ENCODE measurements at regions not wholly inside any gene's neighbourhood (a gene's known extent, or its start where the extent isn't known, plus 50 kb on each side); places are given as distances from the start of the nearest gene placed in this dataset.
A peak's percentile ranks its signal among the peaks of the same experiment; 100 is the strongest.

DNA sequence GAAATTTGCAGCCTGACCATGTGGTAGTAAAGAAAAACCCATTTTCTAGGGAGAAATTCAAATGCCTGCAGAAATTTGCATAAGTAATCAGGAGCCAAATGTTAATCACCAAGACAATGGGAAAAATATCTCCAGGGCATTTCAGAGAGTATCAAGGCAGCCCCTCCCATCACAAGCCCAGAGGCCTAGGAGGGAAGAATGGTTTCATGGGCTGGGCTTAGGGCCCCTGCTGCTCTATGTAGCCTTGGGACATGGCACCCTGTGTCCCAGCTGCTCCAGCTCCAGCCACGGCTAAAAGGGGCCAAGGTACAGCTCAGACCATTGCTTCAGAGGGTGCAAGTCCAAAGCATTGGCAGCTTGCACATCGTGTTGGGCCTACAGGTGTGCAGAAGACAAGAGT is 117.2 kb upstream of the RALGAPA2 start:
- Histone ChIP-seq H3K36me3 (no peaks in the 10 kb centered on the region), H3K4me3 (no peak overlapping the region), H3K4me1 (peaks cover 0 to 7% (median 0%) of the 10 kb centered on the region in 9 donors), H3K27ac (no peak overlapping the region), H3K9me3 (no peaks in the 10 kb centered on the region), H3K27me3 (peaks cover 0 to 24% (median 15%) of the 10 kb centered on the region in 7 donors)
- no peak for DNase-seq
- 84 to 91% methylated on average over 2 of the region's 2 CpGs for WGBS, 2 donors
- TF ChIP-seq, protein P1, sequence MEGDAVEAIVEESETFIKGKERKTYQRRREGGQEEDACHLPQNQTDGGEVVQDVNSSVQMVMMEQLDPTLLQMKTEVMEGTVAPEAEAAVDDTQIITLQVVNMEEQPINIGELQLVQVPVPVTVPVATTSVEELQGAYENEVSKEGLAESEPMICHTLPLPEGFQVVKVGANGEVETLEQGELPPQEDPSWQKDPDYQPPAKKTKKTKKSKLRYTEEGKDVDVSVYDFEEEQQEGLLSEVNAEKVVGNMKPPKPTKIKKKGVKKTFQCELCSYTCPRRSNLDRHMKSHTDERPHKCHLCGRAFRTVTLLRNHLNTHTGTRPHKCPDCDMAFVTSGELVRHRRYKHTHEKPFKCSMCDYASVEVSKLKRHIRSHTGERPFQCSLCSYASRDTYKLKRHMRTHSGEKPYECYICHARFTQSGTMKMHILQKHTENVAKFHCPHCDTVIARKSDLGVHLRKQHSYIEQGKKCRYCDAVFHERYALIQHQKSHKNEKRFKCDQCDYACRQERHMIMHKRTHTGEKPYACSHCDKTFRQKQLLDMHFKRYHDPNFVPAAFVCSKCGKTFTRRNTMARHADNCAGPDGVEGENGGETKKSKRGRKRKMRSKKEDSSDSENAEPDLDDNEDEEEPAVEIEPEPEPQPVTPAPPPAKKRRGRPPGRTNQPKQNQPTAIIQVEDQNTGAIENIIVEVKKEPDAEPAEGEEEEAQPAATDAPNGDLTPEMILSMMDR (IDR thresholded peaks at IDR 0.05): no peak
- intact Hi-C loops (cut with DNase I): loop anchor here in 7 of 10 donors (10.0 kb wide), 8 partner anchors 65 to 785 kb away; partner anchors contain the start of gene RALGAPA2 (in 1 of the 7)
- ATAC-seq: no peak

DNA sequence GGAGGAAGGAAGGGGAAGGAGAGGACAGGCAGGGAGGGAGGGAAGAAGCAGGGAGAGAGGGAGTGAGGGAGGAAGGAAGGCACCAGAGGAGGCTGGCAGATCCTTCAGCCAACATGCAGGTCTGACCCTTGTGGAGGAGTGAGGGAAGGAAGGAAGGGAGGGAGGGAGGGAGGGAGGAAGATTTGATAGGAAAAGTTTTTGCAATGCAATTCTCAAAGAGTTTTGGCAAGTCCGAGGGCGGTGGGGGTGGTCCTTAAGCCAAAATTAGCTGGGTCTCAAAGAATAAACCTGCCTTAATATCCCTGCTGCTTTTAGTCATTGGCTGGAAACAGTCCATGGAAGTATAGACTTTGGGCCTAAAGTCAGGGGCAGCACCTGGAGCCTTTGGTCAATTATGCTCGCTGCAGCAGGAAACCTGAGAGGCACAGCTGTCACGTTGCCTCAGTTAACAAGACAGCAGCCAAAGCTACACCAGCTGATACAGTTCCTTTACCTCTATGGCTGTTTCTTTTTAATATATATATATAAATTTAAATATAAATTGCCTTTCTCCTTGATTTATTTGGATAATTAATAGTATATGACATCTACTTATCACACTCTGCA is 115.7 kb upstream of the RALGAPA2 start:
- no peak overlapping the region for H3K27ac ChIP-seq
- no peak overlapping the region for H3K4me3 ChIP-seq
- WGBS, 2 donors: 64 to 77% methylated on average over 4 of the region's 4 CpGs
- intact Hi-C loops (cut with DNase I): loop anchor here in 5 of 10 donors (2.0 to 10.0 kb wide), 5 partner anchors 63 to 233 kb away; partner anchors contain the start of gene RALGAPA2 (in 1 of the 5)
- no peak for DNase-seq
- H3K9me3 ChIP-seq: no peaks in the 10 kb centered on the region
- ATAC-seq: no peak
- peaks cover 0 to 17% (median 11%) of the 10 kb centered on the region in 7 donors for H3K27me3 ChIP-seq
- H3K36me3 ChIP-seq: no peaks in the 10 kb centered on the region
- peaks cover 0 to 10% (median 0%) of the 10 kb centered on the region in 9 donors for H3K4me1 ChIP-seq
- TF ChIP-seq, protein P1 (IDR thresholded peaks at IDR 0.05): no peak

DNA sequence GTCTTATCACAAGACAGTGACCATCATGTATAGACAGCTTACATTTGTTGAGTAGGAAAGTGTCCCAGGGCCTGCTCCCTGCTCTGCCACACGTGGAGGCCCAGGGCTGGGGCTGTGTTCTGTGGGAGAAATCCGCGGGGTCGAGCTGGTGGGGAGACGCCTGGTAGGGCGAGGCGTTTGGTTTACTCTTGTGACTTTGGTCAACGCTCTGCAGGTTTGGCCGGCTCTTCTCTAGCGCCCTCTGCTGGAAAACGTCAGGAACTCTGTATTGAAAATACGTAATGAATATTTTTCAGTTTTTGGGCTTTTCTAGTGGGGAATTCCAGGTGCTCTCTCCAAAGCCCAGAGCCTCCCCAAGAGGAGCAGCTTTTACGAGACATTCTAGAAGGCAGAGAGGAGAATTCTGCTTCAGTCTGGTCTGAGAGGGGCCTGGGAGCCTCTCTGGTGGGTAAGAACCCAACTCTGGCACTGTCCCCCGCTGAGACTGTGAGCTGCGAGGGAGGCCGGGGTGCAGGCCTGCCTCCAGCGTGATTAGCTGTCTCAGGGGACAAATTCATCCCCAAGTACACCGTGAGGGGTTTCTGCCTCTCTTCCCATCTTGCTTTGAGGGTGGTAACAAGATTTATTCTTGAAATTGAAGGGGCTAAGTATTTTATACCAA is 112.6 kb upstream of the RALGAPA2 start:
- intact Hi-C loops (cut with DNase I): loop anchor here (1.0 to 10.0 kb wide), 11 partner anchors 38 to 230 kb away; partner anchors contain the start of gene RALGAPA2 (in 2 of the 10)
- Histone ChIP-seq H3K27ac (no peak overlapping the region), H3K4me1 (peaks cover 0 to 13% (median 0%) of the 10 kb centered on the region in 9 donors), H3K27me3 (peaks cover 0 to 40% (median 11%) of the 10 kb centered on the region in 7 donors), H3K9me3 (no peaks in the 10 kb centered on the region), H3K36me3 (no peaks in the 10 kb centered on the region), H3K4me3 (no peak overlapping the region)
- TF ChIP-seq, protein P1 (IDR thresholded peaks at IDR 0.05): peak; percentile 76 to 90 (median 87)
- 16% methylated on average over 18 of the region's 18 CpGs for WGBS, 2 donors
- DNase-seq (peak; percentile 56 to 65), ATAC-seq (peak; percentile 55 to 81 (median 72))

DNA sequence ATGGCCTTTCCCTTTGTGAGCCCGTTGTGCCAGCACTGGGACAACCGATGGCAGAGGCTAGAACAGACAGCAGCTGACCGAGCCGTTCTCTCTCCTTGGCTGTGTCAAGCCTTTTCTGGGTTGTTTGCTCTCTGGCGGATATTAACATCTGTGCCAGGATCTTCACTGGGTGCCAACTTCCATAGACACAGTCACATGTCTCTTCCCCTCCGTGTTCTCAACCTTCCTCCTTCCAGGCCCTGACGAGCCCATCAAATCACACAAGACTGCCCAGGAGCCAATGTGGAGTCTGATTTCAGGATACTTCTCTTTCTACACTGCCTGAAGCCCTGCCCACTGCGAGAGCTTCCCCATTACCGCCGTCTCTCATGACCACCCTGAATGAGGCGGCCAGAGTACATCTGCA is 111.0 kb upstream of the RALGAPA2 start:
- ATAC-seq (peak in 2 of 8 donors; percentile 29 to 41), DNase-seq (no peak)
- Histone ChIP-seq H3K9me3 (no peaks in the 10 kb centered on the region), H3K4me3 (no peak overlapping the region), H3K27me3 (peaks cover 0 to 42% (median 11%) of the 10 kb centered on the region in 7 donors), H3K27ac (no peak overlapping the region), H3K4me1 (peaks cover 0 to 13% (median 0%) of the 10 kb centered on the region in 9 donors), H3K36me3 (no peaks in the 10 kb centered on the region)
- intact Hi-C loops (cut with DNase I): loop anchor here in 6 of 10 donors (5.0 to 10.0 kb wide), 7 partner anchors 36 to 229 kb away; partner anchors contain the start of gene RALGAPA2 (in 2 of the 6)
- TF ChIP-seq, protein P1 (IDR thresholded peaks at IDR 0.05): no peak
- WGBS, 2 donors: 89% methylated on average over 11 of the region's 11 CpGs
